AG04449 (cell line): ENCODE measurements at regions not wholly inside any gene's neighbourhood (a gene's known extent, or its start where the extent isn't known, plus 50 kb on each side); places are given as distances from the start of the nearest gene placed in this dataset.
A peak's percentile ranks its signal among the peaks of the same experiment; 100 is the strongest.

Experiments used
- CTCF ChIA-PET: fragments of 350-600 bp; formaldehyde crosslinking; extraction: SDS; loops from one replicate; lab custom pipeline; 2021; ENCODE audit warnings: antibody characterized with exemption; lab: Yijun Ruan, JAX
- POLR2A ChIA-PET: fragments of 400-600, 350-600 bp; formaldehyde crosslinking; extraction: SDS; loops from one replicate; lab custom pipeline; 2020; ENCODE audit warnings: antibody characterized with exemption, inconsistent platforms; lab: Yijun Ruan, JAX
- DNase-seq: peaks from one replicate; pipeline ENCODE4 v3.0.0-alpha.2; 2010; ENCODE audit warnings: low read depth, low spot score
- H3K4me3 ChIP-seq: 2 replicates; pipeline ENCODE4 v1.5.1; 2011; ENCODE audit warnings: low read depth, mild to moderate bottlenecking, control low read depth, low read length
- CTCF ChIP-seq: IDR thresholded peaks from one replicate; pipeline ENCODE4 v1.5.1; 2011; ENCODE audit warnings: mild to moderate bottlenecking, moderate library complexity, low read length, control low read depth, inconsistent platforms; ENCODE audit not compliant: insufficient read depth; ENCODE audit errors: missing control alignments

- DNase-seq = no peak
Measured at GRCh38 chr5:73346878-73347408, 101.6 kb downstream of the FOXD1 start.

GRCh38 chr5:73344835-73345234, 103.7 kb downstream of the FOXD1 start:
- ChIA-PET CTCF (interaction anchor here (1.3 kb wide), 1 partner anchor 106 kb away, joined by 4 read pairs; no protein-coding TSS in a partner anchor), POLR2A (no interaction called here)
- DNase-seq = no peak
- H3K4me3 ChIP-seq = no peak overlapping the region
- TF ChIP-seq CTCF = no peak

More at GRCh38 chr5:73346878-73347408, 101.6 kb downstream of the FOXD1 start:
- H3K4me3 ChIP-seq = no peak overlapping the region
- TF ChIP-seq CTCF = no peak
- POLR2A ChIA-PET = no interaction called here
- CTCF ChIA-PET = no interaction called here

GRCh38 chr5:73339711-73340110, 108.9 kb downstream of the FOXD1 start:
- ChIA-PET CTCF (interaction anchor here (1.1 kb wide), 1 partner anchor 139 kb away, joined by 3 read pairs; no protein-coding TSS in a partner anchor), POLR2A (no interaction called here)
- TF ChIP-seq CTCF = no peak
- no peak for DNase-seq
- H3K4me3 ChIP-seq = no peak overlapping the region

GRCh38 chr5:73339051-73339575, 109.5 kb downstream of the FOXD1 start:
- no peak for DNase-seq
- no peak for TF ChIP-seq CTCF
- ChIA-PET POLR2A (interaction anchor here (1.6 kb wide), 1 partner anchor 17 kb away, joined by 6 read pairs; no protein-coding TSS in a partner anchor), CTCF (interaction anchor here (1.1 kb wide), 1 partner anchor 138 kb away, joined by 3 read pairs; no protein-coding TSS in a partner anchor)
- H3K4me3 ChIP-seq = no peak overlapping the region

- TF ChIP-seq CTCF = no peak
- ChIA-PET POLR2A (interaction anchor here (0.9 to 1.6 kb wide), 4 partner anchors 17 to 110 kb away, joined by 4 to 6 read pairs (median 4); partner anchors contain the start of gene FOXD1), CTCF (interaction anchor here (0.7 to 1.6 kb wide), 7 partner anchors 12 to 138 kb away, joined by 3 to 5 read pairs (median 3); no protein-coding TSS in a partner anchor)
- peak overlapping the region; percentile 26 for H3K4me3 ChIP-seq
- DNase-seq = peak; percentile 56
Measured at GRCh38 chr5:73338256-73339050, 110.1 kb downstream of the FOXD1 start.
